CD1c-positive myeloid dendritic cell (primary cell): ENCODE measurements at regions not wholly inside any gene's neighbourhood (a gene's known extent, or its start where the extent isn't known, plus 50 kb on each side); places are given as distances from the start of the nearest gene placed in this dataset.

Source experiments
- DNase-seq: peaks from one replicate; pipeline ENCODE4 v3.0.0-alpha.2; 2016; ENCODE audit errors: extremely low spot score

GRCh38 chr7:136256491-136256890 lies 279.3 kb upstream of the MTPN start:
- DNase-seq: no peak

GRCh38 chr7:136254148-136254547 lies 277.0 kb upstream of the MTPN start:
- no peak for DNase-seq

- no peak for DNase-seq
Measured at GRCh38 chr7:136251826-136252225, 274.7 kb upstream of the MTPN start.

GRCh38 chr7:136247211-136247610 lies 270.1 kb upstream of the MTPN start:
- no peak for DNase-seq

GRCh38 chr7:136245327-136246004 lies 268.3 kb upstream of the MTPN start:
- no peak for DNase-seq

GRCh38 chr7:136234040-136234439 lies 256.9 kb upstream of the MTPN start:
- DNase-seq: no peak

GRCh38 chr7:136230210-136230609 lies 253.1 kb upstream of the MTPN start:
- no peak for DNase-seq

GRCh38 chr7:136229790-136230189 lies 252.6 kb upstream of the MTPN start:
- DNase-seq: no peak

GRCh38 chr7:136228171-136228570 lies 251.0 kb upstream of the MTPN start:
- no peak for DNase-seq

- DNase-seq: no peak
Measured at GRCh38 chr7:136214356-136214755, 237.2 kb upstream of the MTPN start.

- DNase-seq: no peak
Measured at GRCh38 chr7:136213012-136213411, 235.9 kb upstream of the MTPN start.

- no peak for DNase-seq
Measured at GRCh38 chr7:136210664-136211063, 233.5 kb upstream of the MTPN start.

GRCh38 chr7:136210079-136210478 lies 232.9 kb upstream of the MTPN start:
- no peak for DNase-seq

- DNase-seq: no peak
Measured at GRCh38 chr7:136205956-136206355, 228.8 kb upstream of the MTPN start.

- no peak for DNase-seq
Measured at GRCh38 chr7:136198168-136198567, 221.0 kb upstream of the MTPN start.

GRCh38 chr7:136194878-136195277 lies 217.7 kb upstream of the MTPN start:
- no peak for DNase-seq

- no peak for DNase-seq
Measured at GRCh38 chr7:136193940-136194339, 216.8 kb upstream of the MTPN start.

- no peak for DNase-seq
Measured at GRCh38 chr7:136189506-136189998, 212.4 kb upstream of the MTPN start.

GRCh38 chr7:136186281-136186680 lies 209.1 kb upstream of the MTPN start:
- DNase-seq: no peak

- DNase-seq: no peak
Measured at GRCh38 chr7:136184719-136185118, 207.6 kb upstream of the MTPN start.

GRCh38 chr7:136183981-136184380 lies 206.8 kb upstream of the MTPN start:
- no peak for DNase-seq

GRCh38 chr7:136180984-136181383 lies 203.8 kb upstream of the MTPN start:
- no peak for DNase-seq

- DNase-seq: no peak
Measured at GRCh38 chr7:136179851-136180721, 202.9 kb upstream of the MTPN start.
